ENCODE measurements at regions not wholly inside any gene's neighbourhood (a gene's known extent, or its start where the extent isn't known, plus 50 kb on each side); places are given as distances from the start of the nearest gene placed in this dataset.

- H3K4me3 Mint-ChIP-seq, result no peak overlapping the region
- peaks cover 8% of the 10 kb centered on the region for H3K27me3 Mint-ChIP-seq
- H3K4me1 Mint-ChIP-seq, result no peaks in the 10 kb centered on the region
- no peak overlapping the region for H3K27ac Mint-ChIP-seq
- H3K9me3 Mint-ChIP-seq, result peaks cover 21% of the 10 kb centered on the region
- no peaks in the 10 kb centered on the region for H3K36me3 Mint-ChIP-seq
These were observed 359.8 kb upstream of the SALL3 start for GRCh38 chr18:78619854-78620253.

- Mint-ChIP-seq H3K27me3 (peaks cover 8% of the 10 kb centered on the region), H3K36me3 (no peaks in the 10 kb centered on the region), H3K4me3 (no peak overlapping the region), H3K4me1 (no peaks in the 10 kb centered on the region), H3K27ac (no peak overlapping the region), H3K9me3 (peaks cover 17% of the 10 kb centered on the region)
These were observed 359.3 kb upstream of the SALL3 start for GRCh38 chr18:78620326-78620725.

GRCh38 chr18:78621141-78621755 is 358.4 kb upstream of the SALL3 start:
- Mint-ChIP-seq H3K27ac (no peak overlapping the region), H3K27me3 (peaks cover 12% of the 10 kb centered on the region), H3K9me3 (peaks cover 11% of the 10 kb centered on the region), H3K36me3 (no peaks in the 10 kb centered on the region), H3K4me3 (no peak overlapping the region), H3K4me1 (no peaks in the 10 kb centered on the region)

GRCh38 chr18:78622251-78622906 is 357.2 kb upstream of the SALL3 start:
- no peaks in the 10 kb centered on the region for H3K4me1 Mint-ChIP-seq
- peaks cover 2% of the 10 kb centered on the region for H3K9me3 Mint-ChIP-seq
- no peaks in the 10 kb centered on the region for H3K36me3 Mint-ChIP-seq
- no peak overlapping the region for H3K4me3 Mint-ChIP-seq
- H3K27ac Mint-ChIP-seq, result no peak overlapping the region
- H3K27me3 Mint-ChIP-seq, result peaks cover 14% of the 10 kb centered on the region

GRCh38 chr18:78622907-78623541 is 356.6 kb upstream of the SALL3 start:
- Mint-ChIP-seq H3K4me3 (no peak overlapping the region), H3K36me3 (no peaks in the 10 kb centered on the region), H3K27ac (no peak overlapping the region), H3K4me1 (no peaks in the 10 kb centered on the region), H3K27me3 (peaks cover 14% of the 10 kb centered on the region), H3K9me3 (no peaks in the 10 kb centered on the region)

GRCh38 chr18:78624646-78625279 is 354.9 kb upstream of the SALL3 start:
- Mint-ChIP-seq H3K27ac (no peak overlapping the region), H3K27me3 (peaks cover 15% of the 10 kb centered on the region), H3K4me1 (no peaks in the 10 kb centered on the region), H3K4me3 (no peak overlapping the region), H3K36me3 (no peaks in the 10 kb centered on the region), H3K9me3 (no peaks in the 10 kb centered on the region)

- Mint-ChIP-seq H3K4me1 (no peaks in the 10 kb centered on the region), H3K27ac (no peak overlapping the region), H3K4me3 (no peak overlapping the region), H3K9me3 (no peaks in the 10 kb centered on the region), H3K27me3 (peaks cover 15% of the 10 kb centered on the region), H3K36me3 (no peaks in the 10 kb centered on the region)
These were observed 353.8 kb upstream of the SALL3 start for GRCh38 chr18:78625847-78626246.

- H3K4me1 Mint-ChIP-seq, result no peaks in the 10 kb centered on the region
- no peak overlapping the region for H3K4me3 Mint-ChIP-seq
- H3K36me3 Mint-ChIP-seq, result no peaks in the 10 kb centered on the region
- no peaks in the 10 kb centered on the region for H3K9me3 Mint-ChIP-seq
- no peak overlapping the region for H3K27ac Mint-ChIP-seq
- H3K27me3 Mint-ChIP-seq, result peaks cover 15% of the 10 kb centered on the region
These were observed 351.9 kb upstream of the SALL3 start for GRCh38 chr18:78627551-78628346.

GRCh38 chr18:78629426-78629825 is 350.2 kb upstream of the SALL3 start:
- peaks cover 11% of the 10 kb centered on the region for H3K27me3 Mint-ChIP-seq
- H3K9me3 Mint-ChIP-seq, result no peaks in the 10 kb centered on the region
- H3K27ac Mint-ChIP-seq, result no peak overlapping the region
- H3K4me3 Mint-ChIP-seq, result no peak overlapping the region
- H3K4me1 Mint-ChIP-seq, result peaks cover 5% of the 10 kb centered on the region
- no peaks in the 10 kb centered on the region for H3K36me3 Mint-ChIP-seq

- Mint-ChIP-seq H3K27ac (no peak overlapping the region), H3K9me3 (no peaks in the 10 kb centered on the region), H3K36me3 (no peaks in the 10 kb centered on the region), H3K4me3 (no peak overlapping the region), H3K27me3 (peaks cover 7% of the 10 kb centered on the region), H3K4me1 (peaks cover 7% of the 10 kb centered on the region)
These were observed 349.3 kb upstream of the SALL3 start for GRCh38 chr18:78630356-78630755.

- H3K9me3 Mint-ChIP-seq, result no peaks in the 10 kb centered on the region
- H3K27me3 Mint-ChIP-seq, result peaks cover 4% of the 10 kb centered on the region
- H3K27ac Mint-ChIP-seq, result no peak overlapping the region
- peaks cover 12% of the 10 kb centered on the region for H3K4me1 Mint-ChIP-seq
- H3K36me3 Mint-ChIP-seq, result no peaks in the 10 kb centered on the region
- H3K4me3 Mint-ChIP-seq, result no peak overlapping the region
These were observed 348.6 kb upstream of the SALL3 start for GRCh38 chr18:78630981-78631510.

GRCh38 chr18:78632111-78632541 is 347.5 kb upstream of the SALL3 start:
- Mint-ChIP-seq H3K27me3 (peaks cover 1% of the 10 kb centered on the region), H3K9me3 (no peaks in the 10 kb centered on the region), H3K4me3 (no peak overlapping the region), H3K36me3 (no peaks in the 10 kb centered on the region), H3K4me1 (peaks cover 20% of the 10 kb centered on the region), H3K27ac (no peak overlapping the region)

- Mint-ChIP-seq H3K36me3 (no peaks in the 10 kb centered on the region), H3K27me3 (no peaks in the 10 kb centered on the region), H3K9me3 (no peaks in the 10 kb centered on the region), H3K4me1 (peaks cover 20% of the 10 kb centered on the region), H3K27ac (peak overlapping the region; percentile 49), H3K4me3 (no peak overlapping the region)
These were observed 345.4 kb upstream of the SALL3 start for GRCh38 chr18:78634061-78634696.

GRCh38 chr18:78635093-78635800 is 344.4 kb upstream of the SALL3 start:
- Mint-ChIP-seq H3K4me1 (peaks cover 20% of the 10 kb centered on the region), H3K27ac (no peak overlapping the region), H3K36me3 (no peaks in the 10 kb centered on the region), H3K9me3 (no peaks in the 10 kb centered on the region), H3K4me3 (no peak overlapping the region), H3K27me3 (no peaks in the 10 kb centered on the region)

All from activated naive CD4-positive, alpha-beta T cell treated with anti-CD3 and anti-CD28 coated beads, Interleukin-2, amount 50 U/mL, for 24 hours (primary cell).